ENCODE measurements at regions not wholly inside any gene's neighbourhood (a gene's known extent, or its start where the extent isn't known, plus 50 kb on each side); places are given as distances from the start of the nearest gene placed in this dataset.
"Not testable (repeated sequence)": the region's sequence is repeated elsewhere in the genome, so short reads cannot be mapped to it uniquely, and the experiment has no call there.

- not testable (repeated sequence) for TF ChIP-seq POLR2A, CTCF (IDR thresholded peaks at IDR 0.05)
Observed at GRCh38 chr4:15174168-15174567, 171.9 kb downstream of the CPEB2 start.

Measured in body of pancreas (tissue), 4 donors.